ENCODE measurements at regions not wholly inside any gene's neighbourhood (a gene's known extent, or its start where the extent isn't known, plus 50 kb on each side); places are given as distances from the start of the nearest gene placed in this dataset.
"Not testable (repeated sequence)": the region's sequence is repeated elsewhere in the genome, so short reads cannot be mapped to it uniquely, and the experiment has no call there.

GRCh38 chr3:162987085-162987794, 1490.6 kb downstream of the OTOL1 start:
- not testable (repeated sequence) for H3K36me3 Mint-ChIP-seq, H3K27ac Mint-ChIP-seq, H3K9me3 Mint-ChIP-seq, H3K4me3 Mint-ChIP-seq, H3K27me3 Mint-ChIP-seq, ATAC-seq, H3K4me1 Mint-ChIP-seq

GRCh38 chr3:162992741-162993140, 1496.1 kb downstream of the OTOL1 start:
- no peak for ATAC-seq
- Mint-ChIP-seq H3K36me3 (no peaks in the 10 kb centered on the region), H3K4me3 (no peak overlapping the region), H3K4me1 (no peaks in the 10 kb centered on the region), H3K9me3 (peaks cover 17% of the 10 kb centered on the region), H3K27me3 (no peaks in the 10 kb centered on the region), H3K27ac (no peak overlapping the region)

- Mint-ChIP-seq H3K4me1 (no peaks in the 10 kb centered on the region), H3K4me3 (no peak overlapping the region), H3K27ac (no peak overlapping the region), H3K36me3 (no peaks in the 10 kb centered on the region), H3K9me3 (peaks cover 17% of the 10 kb centered on the region), H3K27me3 (no peaks in the 10 kb centered on the region)
- no peak for ATAC-seq
Observed at GRCh38 chr3:162994165-162994564, 1497.6 kb downstream of the OTOL1 start.

- peaks cover 15% of the 10 kb centered on the region for H3K9me3 Mint-ChIP-seq
- no peak overlapping the region for H3K27ac Mint-ChIP-seq
- no peak overlapping the region for H3K4me3 Mint-ChIP-seq
- H3K4me1 Mint-ChIP-seq, result no peaks in the 10 kb centered on the region
- H3K27me3 Mint-ChIP-seq, result no peaks in the 10 kb centered on the region
- H3K36me3 Mint-ChIP-seq, result no peaks in the 10 kb centered on the region
- no peak for ATAC-seq
Observed at GRCh38 chr3:162996368-162996767, 1499.8 kb downstream of the OTOL1 start.

GRCh38 chr3:162998205-162998604, 1501.6 kb downstream of the OTOL1 start:
- no peak for ATAC-seq
- no peaks in the 10 kb centered on the region for H3K27me3 Mint-ChIP-seq
- no peak overlapping the region for H3K27ac Mint-ChIP-seq
- H3K9me3 Mint-ChIP-seq, result peaks cover 15% of the 10 kb centered on the region
- H3K4me1 Mint-ChIP-seq, result no peaks in the 10 kb centered on the region
- H3K36me3 Mint-ChIP-seq, result no peaks in the 10 kb centered on the region
- no peak overlapping the region for H3K4me3 Mint-ChIP-seq

GRCh38 chr3:163011596-163011995, 1515.0 kb downstream of the OTOL1 start:
- no peaks in the 10 kb centered on the region for H3K4me1 Mint-ChIP-seq
- H3K27ac Mint-ChIP-seq, result no peak overlapping the region
- H3K9me3 Mint-ChIP-seq, result no peaks in the 10 kb centered on the region
- H3K36me3 Mint-ChIP-seq, result no peaks in the 10 kb centered on the region
- ATAC-seq, result no peak
- H3K4me3 Mint-ChIP-seq, result no peak overlapping the region
- no peaks in the 10 kb centered on the region for H3K27me3 Mint-ChIP-seq

- no peak for ATAC-seq
- H3K4me1 Mint-ChIP-seq, result no peaks in the 10 kb centered on the region
- no peak overlapping the region for H3K4me3 Mint-ChIP-seq
- no peaks in the 10 kb centered on the region for H3K36me3 Mint-ChIP-seq
- no peaks in the 10 kb centered on the region for H3K9me3 Mint-ChIP-seq
- no peaks in the 10 kb centered on the region for H3K27me3 Mint-ChIP-seq
- H3K27ac Mint-ChIP-seq, result no peak overlapping the region
Observed at GRCh38 chr3:163016251-163016650, 1519.6 kb downstream of the OTOL1 start.

GRCh38 chr3:163018067-163018466, 1521.5 kb downstream of the OTOL1 start:
- no peak for ATAC-seq
- Mint-ChIP-seq H3K27me3 (no peaks in the 10 kb centered on the region), H3K4me1 (no peaks in the 10 kb centered on the region), H3K27ac (no peak overlapping the region), H3K36me3 (no peaks in the 10 kb centered on the region), H3K9me3 (no peaks in the 10 kb centered on the region), H3K4me3 (no peak overlapping the region)

- Mint-ChIP-seq H3K9me3 (no peaks in the 10 kb centered on the region), H3K27ac (no peak overlapping the region), H3K4me1 (no peaks in the 10 kb centered on the region), H3K4me3 (no peak overlapping the region), H3K27me3 (no peaks in the 10 kb centered on the region), H3K36me3 (no peaks in the 10 kb centered on the region)
- ATAC-seq, result no peak
Observed at GRCh38 chr3:163018664-163019063, 1522.1 kb downstream of the OTOL1 start.

- no peak overlapping the region for H3K27ac Mint-ChIP-seq
- H3K4me1 Mint-ChIP-seq, result no peaks in the 10 kb centered on the region
- no peak overlapping the region for H3K4me3 Mint-ChIP-seq
- no peaks in the 10 kb centered on the region for H3K36me3 Mint-ChIP-seq
- no peaks in the 10 kb centered on the region for H3K27me3 Mint-ChIP-seq
- peak; percentile 54 for ATAC-seq
- H3K9me3 Mint-ChIP-seq, result no peaks in the 10 kb centered on the region
Observed at GRCh38 chr3:163019260-163019659, 1522.7 kb downstream of the OTOL1 start.

GRCh38 chr3:163033652-163034051, 1537.0 kb downstream of the OTOL1 start:
- Mint-ChIP-seq H3K9me3 (peaks cover 4% of the 10 kb centered on the region), H3K4me1 (no peaks in the 10 kb centered on the region), H3K36me3 (no peaks in the 10 kb centered on the region)

GRCh38 chr3:163039636-163040035, 1543.0 kb downstream of the OTOL1 start:
- ATAC-seq, result no peak
- Mint-ChIP-seq H3K4me1 (no peaks in the 10 kb centered on the region), H3K9me3 (peaks cover 8% of the 10 kb centered on the region), H3K36me3 (no peaks in the 10 kb centered on the region), H3K27me3 (no peaks in the 10 kb centered on the region), H3K4me3 (no peak overlapping the region), H3K27ac (no peak overlapping the region)

More at GRCh38 chr3:163033652-163034051, 1537.0 kb downstream of the OTOL1 start:
- Mint-ChIP-seq H3K4me3 (no peak overlapping the region), H3K27me3 (no peaks in the 10 kb centered on the region), H3K27ac (no peak overlapping the region)
- ATAC-seq, result no peak

GRCh38 chr3:163043074-163043473, 1546.5 kb downstream of the OTOL1 start:
- no peak for ATAC-seq
- Mint-ChIP-seq H3K9me3 (peaks cover 8% of the 10 kb centered on the region), H3K4me1 (no peaks in the 10 kb centered on the region), H3K27me3 (no peaks in the 10 kb centered on the region), H3K27ac (no peak overlapping the region), H3K4me3 (no peak overlapping the region), H3K36me3 (no peaks in the 10 kb centered on the region)

GRCh38 chr3:163045945-163046344, 1549.3 kb downstream of the OTOL1 start:
- Mint-ChIP-seq H3K4me3 (no peak overlapping the region), H3K27ac (no peak overlapping the region), H3K27me3 (no peaks in the 10 kb centered on the region), H3K36me3 (no peaks in the 10 kb centered on the region), H3K9me3 (peaks cover 8% of the 10 kb centered on the region), H3K4me1 (no peaks in the 10 kb centered on the region)
- ATAC-seq, result no peak

GRCh38 chr3:163048881-163049280, 1552.3 kb downstream of the OTOL1 start:
- H3K4me3 Mint-ChIP-seq, result no peak overlapping the region
- no peaks in the 10 kb centered on the region for H3K36me3 Mint-ChIP-seq
- ATAC-seq, result no peak
- no peaks in the 10 kb centered on the region for H3K27me3 Mint-ChIP-seq
- H3K9me3 Mint-ChIP-seq, result peaks cover 3% of the 10 kb centered on the region
- no peaks in the 10 kb centered on the region for H3K4me1 Mint-ChIP-seq
- no peak overlapping the region for H3K27ac Mint-ChIP-seq

- Mint-ChIP-seq H3K27ac (no peak overlapping the region), H3K9me3 (no peaks in the 10 kb centered on the region), H3K4me1 (no peaks in the 10 kb centered on the region), H3K27me3 (no peaks in the 10 kb centered on the region), H3K36me3 (no peaks in the 10 kb centered on the region), H3K4me3 (no peak overlapping the region)
- ATAC-seq, result no peak
Observed at GRCh38 chr3:163056874-163057497, 1560.4 kb downstream of the OTOL1 start.

Measured in stimulated activated memory B cell treated with anti-CD40 and anti-IgM and Interleukin-4, amounts not matched to agents 10 μg/mL and 1 μg/mL and 100 μg/mL, for 72 hours (primary cell).